Urinary bladder (tissue), 3 donors: ENCODE measurements at regions not wholly inside any gene's neighbourhood (a gene's known extent, or its start where the extent isn't known, plus 50 kb on each side); places are given as distances from the start of the nearest gene placed in this dataset.

Experiments
- DNase-seq: peaks from one replicate; pipeline ENCODE4 v3.0.0-alpha.2; 2015; ENCODE audit errors: extremely low spot score
- H3K27ac ChIP-seq: one replicate; pipeline ENCODE4 v1.5.1; 2013; ENCODE audit warnings: low read depth, mild to moderate bottlenecking, moderate library complexity
- H3K36me3 ChIP-seq: one replicate; pipeline ENCODE4 v1.6.1; 2013; ENCODE audit warnings: mild to moderate bottlenecking, moderate library complexity; ENCODE audit not compliant: insufficient read depth
- H3K4me1 ChIP-seq: one replicate; pipeline ENCODE4 v1.6.1; 2013; ENCODE audit warnings: mild to moderate bottlenecking, moderate library complexity; ENCODE audit not compliant: insufficient read depth
- H3K4me3 ChIP-seq: one replicate; pipeline ENCODE4 v1.5.1; 2013; ENCODE audit warnings: low read depth, low read length
- whole genome bisulfite sequencing: extraction: QIAGEN DNeasy Blood & Tissue Kit; methylation state at CpG from one replicate; pipeline ENCODE4 v1.1.7; 2013; 5-methylcytosine and 5-hydroxymethylcytosine counted together
- donor health status: healthy with polysubstance abuse.
- donor health status: healthy.

GRCh38 chr12:30874455-30875321 is 51.9 kb upstream of the TSPAN11 start:
- WGBS = 47% methylated on average over 10 of the region's 10 CpGs

GRCh38 chr12:30870491-30871265 is 55.9 kb upstream of the TSPAN11 start:
- Histone ChIP-seq H3K27ac (no peak overlapping the region), H3K4me3 (no peak overlapping the region), H3K4me1 (no peaks in the 10 kb centered on the region), H3K36me3 (no peaks in the 10 kb centered on the region)
- WGBS = 89% methylated on average over 7 of the region's 7 CpGs
- no peak for DNase-seq

More at GRCh38 chr12:30874455-30875321, 51.9 kb upstream of the TSPAN11 start:
- Histone ChIP-seq H3K27ac (no peak overlapping the region), H3K4me1 (no peaks in the 10 kb centered on the region), H3K36me3 (no peaks in the 10 kb centered on the region), H3K4me3 (no peak overlapping the region)
- no peak for DNase-seq

GRCh38 chr12:30867415-30867814 is 59.1 kb upstream of the TSPAN11 start:
- H3K4me3 ChIP-seq = no peak overlapping the region
- no peaks in the 10 kb centered on the region for H3K4me1 ChIP-seq
- H3K27ac ChIP-seq = no peak overlapping the region
- no peaks in the 10 kb centered on the region for H3K36me3 ChIP-seq
- no peak for DNase-seq

GRCh38 chr12:30866256-30866655 is 60.3 kb upstream of the TSPAN11 start:
- no peak overlapping the region for H3K4me3 ChIP-seq
- no peaks in the 10 kb centered on the region for H3K4me1 ChIP-seq
- 85% methylated on average over 1 of the region's 1 CpG for WGBS
- H3K36me3 ChIP-seq = no peaks in the 10 kb centered on the region
- no peak for DNase-seq
- no peak overlapping the region for H3K27ac ChIP-seq

GRCh38 chr12:30863839-30864238 is 62.7 kb upstream of the TSPAN11 start:
- Histone ChIP-seq H3K4me3 (no peak overlapping the region), H3K27ac (no peak overlapping the region), H3K4me1 (no peaks in the 10 kb centered on the region), H3K36me3 (no peaks in the 10 kb centered on the region)
- DNase-seq = no peak
- 85% methylated on average over 2 of the region's 2 CpGs for WGBS

GRCh38 chr12:30862486-30862885 is 64.1 kb upstream of the TSPAN11 start:
- no peaks in the 10 kb centered on the region for H3K4me1 ChIP-seq
- DNase-seq = no peak
- 28% methylated on average over 5 of the region's 5 CpGs for WGBS
- H3K27ac ChIP-seq = no peak overlapping the region
- no peaks in the 10 kb centered on the region for H3K36me3 ChIP-seq
- H3K4me3 ChIP-seq = no peak overlapping the region

- Histone ChIP-seq H3K36me3 (no peaks in the 10 kb centered on the region), H3K4me1 (no peaks in the 10 kb centered on the region)
- WGBS = 98% methylated on average over 2 of the region's 2 CpGs
Observed at GRCh38 chr12:30859226-30859625, 67.3 kb upstream of the TSPAN11 start.

GRCh38 chr12:30858471-30858870 is 68.1 kb upstream of the TSPAN11 start:
- no peak overlapping the region for H3K4me3 ChIP-seq
- H3K4me1 ChIP-seq = no peaks in the 10 kb centered on the region
- H3K27ac ChIP-seq = no peak overlapping the region
- 81% methylated on average over 4 of the region's 4 CpGs for WGBS
- DNase-seq = no peak
- H3K36me3 ChIP-seq = no peaks in the 10 kb centered on the region

More at GRCh38 chr12:30859226-30859625, 67.3 kb upstream of the TSPAN11 start:
- no peak overlapping the region for H3K27ac ChIP-seq
- no peak overlapping the region for H3K4me3 ChIP-seq
- DNase-seq = no peak

GRCh38 chr12:30853561-30854133 is 72.9 kb upstream of the TSPAN11 start:
- H3K27ac ChIP-seq = no peak overlapping the region
- WGBS = 92% methylated on average over 20 of the region's 20 CpGs

GRCh38 chr12:30850684-30851083 is 75.9 kb upstream of the TSPAN11 start:
- H3K36me3 ChIP-seq = no peaks in the 10 kb centered on the region
- no peak overlapping the region for H3K4me3 ChIP-seq
- WGBS = 38% methylated on average over 8 of the region's 8 CpGs
- no peak overlapping the region for H3K27ac ChIP-seq
- no peaks in the 10 kb centered on the region for H3K4me1 ChIP-seq
- no peak for DNase-seq

More at GRCh38 chr12:30853561-30854133, 72.9 kb upstream of the TSPAN11 start:
- no peaks in the 10 kb centered on the region for H3K4me1 ChIP-seq
- no peaks in the 10 kb centered on the region for H3K36me3 ChIP-seq
- H3K4me3 ChIP-seq = no peak overlapping the region
- no peak for DNase-seq

GRCh38 chr12:30847259-30847658 is 79.3 kb upstream of the TSPAN11 start:
- no peaks in the 10 kb centered on the region for H3K36me3 ChIP-seq

GRCh38 chr12:30846776-30847175 is 79.8 kb upstream of the TSPAN11 start:
- H3K27ac ChIP-seq = no peak overlapping the region
- no peaks in the 10 kb centered on the region for H3K36me3 ChIP-seq
- WGBS = 92% methylated on average over 4 of the region's 4 CpGs

More at GRCh38 chr12:30847259-30847658, 79.3 kb upstream of the TSPAN11 start:
- 34% methylated on average over 3 of the region's 3 CpGs for WGBS
- H3K27ac ChIP-seq = no peak overlapping the region
- no peaks in the 10 kb centered on the region for H3K4me1 ChIP-seq
- H3K4me3 ChIP-seq = no peak overlapping the region
- no peak for DNase-seq

GRCh38 chr12:30845676-30846075 is 80.9 kb upstream of the TSPAN11 start:
- no peak overlapping the region for H3K27ac ChIP-seq
- H3K4me1 ChIP-seq = no peaks in the 10 kb centered on the region
- no peaks in the 10 kb centered on the region for H3K36me3 ChIP-seq
- no peak for DNase-seq
- H3K4me3 ChIP-seq = no peak overlapping the region
- 82% methylated on average over 5 of the region's 5 CpGs for WGBS

More at GRCh38 chr12:30846776-30847175, 79.8 kb upstream of the TSPAN11 start:
- no peak overlapping the region for H3K4me3 ChIP-seq
- no peaks in the 10 kb centered on the region for H3K4me1 ChIP-seq
- no peak for DNase-seq
